ENCODE measurements at regions not wholly inside any gene's neighbourhood (a gene's known extent, or its start where the extent isn't known, plus 50 kb on each side); places are given as distances from the start of the nearest gene placed in this dataset.

DNA sequence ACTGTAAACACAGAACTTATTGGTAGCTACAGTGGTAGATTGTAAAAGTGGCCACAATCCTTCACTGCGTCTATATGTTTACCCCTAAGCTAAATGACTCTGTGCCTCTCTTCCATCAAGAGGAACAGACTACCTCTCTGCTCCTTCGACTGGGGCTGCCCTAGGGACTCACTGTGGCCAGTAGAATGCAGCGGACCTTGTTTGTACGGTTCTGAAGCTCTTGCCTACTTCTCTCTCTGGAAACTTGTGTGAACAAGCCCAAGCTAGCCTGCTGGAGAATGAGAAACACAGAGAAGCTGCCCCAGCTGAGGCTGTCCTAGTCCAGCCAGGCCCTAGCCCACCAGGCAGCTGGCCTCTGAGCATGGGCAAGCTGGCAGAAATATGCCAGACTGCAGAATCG is 140.8 kb upstream of the SLC1A4 start:
- TF ChIP-seq, protein P1, sequence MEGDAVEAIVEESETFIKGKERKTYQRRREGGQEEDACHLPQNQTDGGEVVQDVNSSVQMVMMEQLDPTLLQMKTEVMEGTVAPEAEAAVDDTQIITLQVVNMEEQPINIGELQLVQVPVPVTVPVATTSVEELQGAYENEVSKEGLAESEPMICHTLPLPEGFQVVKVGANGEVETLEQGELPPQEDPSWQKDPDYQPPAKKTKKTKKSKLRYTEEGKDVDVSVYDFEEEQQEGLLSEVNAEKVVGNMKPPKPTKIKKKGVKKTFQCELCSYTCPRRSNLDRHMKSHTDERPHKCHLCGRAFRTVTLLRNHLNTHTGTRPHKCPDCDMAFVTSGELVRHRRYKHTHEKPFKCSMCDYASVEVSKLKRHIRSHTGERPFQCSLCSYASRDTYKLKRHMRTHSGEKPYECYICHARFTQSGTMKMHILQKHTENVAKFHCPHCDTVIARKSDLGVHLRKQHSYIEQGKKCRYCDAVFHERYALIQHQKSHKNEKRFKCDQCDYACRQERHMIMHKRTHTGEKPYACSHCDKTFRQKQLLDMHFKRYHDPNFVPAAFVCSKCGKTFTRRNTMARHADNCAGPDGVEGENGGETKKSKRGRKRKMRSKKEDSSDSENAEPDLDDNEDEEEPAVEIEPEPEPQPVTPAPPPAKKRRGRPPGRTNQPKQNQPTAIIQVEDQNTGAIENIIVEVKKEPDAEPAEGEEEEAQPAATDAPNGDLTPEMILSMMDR (IDR thresholded peaks at IDR 0.05; ENCODE audit: low read length, missing control alignments), result no peak
- no peak overlapping the region for H3K4me3 ChIP-seq (replicated peaks; ENCODE audit: low read depth, low read length)
- DNase-seq (ENCODE audit: low read depth), result no peak

DNA sequence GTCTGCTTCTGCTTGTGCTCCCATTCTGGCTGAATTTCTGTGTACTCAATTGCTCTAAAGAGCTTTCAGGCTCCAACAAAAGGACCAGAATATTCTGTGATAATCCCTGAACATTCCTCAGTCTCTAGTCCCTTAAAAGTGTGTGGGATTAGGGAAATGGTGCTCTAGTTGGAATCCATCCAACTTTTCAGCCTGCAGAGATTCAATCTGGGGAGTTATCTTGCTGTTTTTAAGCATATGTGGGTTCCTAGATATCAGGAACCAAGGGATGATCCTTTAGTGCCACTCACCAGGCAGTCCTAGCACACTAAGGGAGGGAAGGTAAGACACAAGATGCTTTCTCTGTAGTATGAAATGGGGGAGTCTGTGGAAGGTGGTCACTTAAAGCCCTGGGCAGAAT is 140.3 kb upstream of the SLC1A4 start:
- TF ChIP-seq, protein P1 (IDR thresholded peaks at IDR 0.05; ENCODE audit: low read length, missing control alignments), result no peak
- no peak for DNase-seq (ENCODE audit: low read depth)
- no peak overlapping the region for H3K4me3 ChIP-seq (replicated peaks; ENCODE audit: low read depth, low read length)

DNA sequence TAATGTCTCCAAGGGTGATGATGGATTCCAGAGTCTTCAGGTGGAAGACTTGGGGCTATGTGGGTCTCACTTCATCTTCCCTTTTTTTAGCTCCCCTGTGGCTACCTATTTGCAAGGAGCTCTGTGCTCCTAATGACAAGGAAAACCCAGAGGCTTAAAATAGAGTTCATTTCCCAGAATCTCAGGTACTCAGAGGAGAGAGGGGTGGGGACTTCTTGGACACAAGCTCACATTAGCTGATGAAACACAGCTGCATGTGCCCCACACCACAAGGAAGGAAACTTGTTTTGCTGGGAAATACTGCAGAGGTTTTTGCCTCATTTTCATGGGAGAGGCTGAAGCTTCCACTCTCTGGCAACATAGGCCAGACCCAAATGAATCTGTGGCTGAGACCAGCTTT is 138.6 kb upstream of the SLC1A4 start:
- H3K4me3 ChIP-seq (replicated peaks; ENCODE audit: low read depth, low read length), result no peak overlapping the region
- TF ChIP-seq, protein P1 (IDR thresholded peaks at IDR 0.05; ENCODE audit: low read length, missing control alignments), result no peak
- no peak for DNase-seq (ENCODE audit: low read depth)

DNA sequence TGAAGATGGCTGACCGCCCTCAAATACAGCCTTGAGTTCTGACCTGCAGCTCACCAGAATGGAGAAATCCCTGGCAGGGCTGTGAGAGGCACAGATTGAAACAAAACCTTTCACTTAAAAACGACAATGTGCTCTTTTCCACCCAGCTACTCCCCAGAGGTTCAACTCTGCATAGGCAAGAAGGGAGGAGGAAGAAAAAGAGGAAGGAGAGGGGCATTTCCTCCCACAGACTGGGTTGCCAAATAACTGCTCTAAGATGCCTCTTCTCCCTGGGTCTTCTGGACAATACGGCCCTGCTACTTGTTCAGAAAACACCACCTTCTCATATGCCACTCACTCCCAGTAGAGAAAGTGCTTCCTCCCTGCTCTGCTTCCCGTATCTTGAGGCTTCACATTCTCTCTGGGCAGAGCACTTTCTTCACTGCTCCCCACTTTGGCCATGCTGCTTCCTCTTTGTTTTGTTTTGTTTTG is 136.4 kb upstream of the SLC1A4 start:
- DNase-seq (ENCODE audit: low read depth), result no peak
- H3K4me3 ChIP-seq (replicated peaks; ENCODE audit: low read depth, low read length), result no peak overlapping the region
- TF ChIP-seq, protein P1 (IDR thresholded peaks at IDR 0.05; ENCODE audit: low read length, missing control alignments), result no peak

DNA sequence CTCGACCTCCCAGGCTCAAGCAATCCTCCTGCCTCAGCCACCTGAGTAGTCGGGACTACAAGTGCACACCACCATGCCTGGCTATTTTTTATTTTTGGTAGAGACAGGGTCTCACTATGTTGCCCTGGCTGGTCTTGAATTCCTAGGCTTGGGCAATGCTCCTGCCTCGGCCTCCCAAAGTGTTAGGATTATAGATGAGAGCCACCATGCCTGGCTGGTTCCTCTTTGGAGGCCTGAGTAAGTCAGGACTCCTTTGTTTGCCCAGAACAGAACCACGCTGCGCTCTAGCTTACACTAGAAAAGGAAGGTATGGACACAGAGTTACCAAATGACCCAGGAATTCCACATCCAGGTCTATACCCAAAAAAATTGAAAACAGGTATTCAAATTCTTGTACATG is 135.9 kb upstream of the SLC1A4 start:
- DNase-seq (ENCODE audit: low read depth), result no peak
- H3K4me3 ChIP-seq (replicated peaks; ENCODE audit: low read depth, low read length), result no peak overlapping the region
- TF ChIP-seq, protein P1 (IDR thresholded peaks at IDR 0.05; ENCODE audit: low read length, missing control alignments), result no peak

DNA sequence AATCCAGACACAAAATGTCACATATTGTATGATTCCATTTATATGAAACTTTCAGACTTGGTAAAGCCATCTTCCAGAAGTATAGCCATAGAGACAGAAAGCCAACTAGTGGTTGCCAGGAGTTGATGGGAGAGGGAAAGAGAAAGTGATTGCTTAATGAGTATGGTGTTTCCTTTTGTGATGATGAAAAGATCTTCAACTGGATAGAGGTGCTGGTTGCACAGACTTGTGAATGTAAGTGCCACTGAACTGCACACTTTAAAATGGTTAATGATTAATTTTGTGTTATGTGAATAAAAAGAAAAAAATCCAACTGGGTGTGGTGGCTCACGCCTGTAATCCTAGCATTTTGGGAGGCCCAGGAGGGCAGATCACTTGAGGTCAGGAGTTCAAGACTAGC is 135.3 kb upstream of the SLC1A4 start:
- H3K4me3 ChIP-seq (replicated peaks; ENCODE audit: low read depth, low read length), result no peak overlapping the region
- DNase-seq (ENCODE audit: low read depth), result no peak
- TF ChIP-seq, protein P1 (IDR thresholded peaks at IDR 0.05; ENCODE audit: low read length, missing control alignments), result no peak

DNA sequence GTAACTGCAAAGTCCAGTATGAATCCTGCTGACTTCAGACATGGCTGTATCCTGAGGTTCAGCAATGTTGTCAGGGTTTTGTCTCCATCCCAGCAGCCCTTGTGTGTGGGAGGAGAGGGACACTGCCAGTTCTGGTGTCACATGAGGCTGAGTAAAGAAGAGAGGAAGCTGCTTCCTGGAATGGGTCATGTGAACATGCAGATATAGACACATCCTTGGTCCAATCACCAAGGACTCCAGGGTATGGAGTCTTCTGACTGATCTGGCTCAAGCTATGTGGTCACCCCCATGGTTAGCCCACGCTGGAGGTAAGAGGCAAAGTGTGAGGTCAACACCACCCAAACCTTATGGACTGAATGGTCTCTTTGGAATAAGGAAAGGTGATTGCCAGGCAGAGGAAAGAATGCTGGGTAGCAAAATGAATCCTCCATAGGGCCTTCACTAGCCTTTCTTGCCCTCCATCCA is 134.4 kb upstream of the SLC1A4 start:
- TF ChIP-seq, protein P1 (IDR thresholded peaks at IDR 0.05; ENCODE audit: low read length, missing control alignments), result no peak
- no peak overlapping the region for H3K4me3 ChIP-seq (replicated peaks; ENCODE audit: low read depth, low read length)
- DNase-seq (ENCODE audit: low read depth), result peak; percentile 78

Measured in fibroblast of pulmonary artery (primary cell).